HepG2 (cell line): ENCODE measurements at regions not wholly inside any gene's neighbourhood (a gene's known extent, or its start where the extent isn't known, plus 50 kb on each side); places are given as distances from the start of the nearest gene placed in this dataset.

ENCODE experiments used
- ATAC-seq: fragments of 200-7000 bp; cut with Tn5 transposase; 3 replicates; pipeline ENCODE4 v1.9.1; 2020; ENCODE audit warnings: mild to moderate bottlenecking, moderate library complexity
- BruUV-seq: library from RNA; stranded (reverse); fragments of 400-500 nt; replicated peaks from 2 replicates; lab custom pipeline; 2021; lab: Mats Ljungman, UMichigan
- CTCF ChIA-PET: fragments of 300-600 bp; formaldehyde crosslinking; extraction: SDS; loops from one replicate; lab custom pipeline; 2021; ENCODE audit warnings: low total read pairs, inconsistent platforms, low intra/inter-chr PET ratio; lab: Yijun Ruan, JAX
- POLR2A ChIA-PET: fragments of 350-600 bp; sonication (Branson Sonifier 250); formaldehyde crosslinking; loops from one replicate; lab custom pipeline; 2020; ENCODE audit warnings: antibody characterized with exemption, inconsistent platforms; lab: Yijun Ruan, JAX
- DNase-seq: peaks from one replicate; pipeline ENCODE4 v3.0.0-alpha.2; 2015; ENCODE audit warnings: low spot score
- FAIRE-seq: peaks from 3 replicates; lab custom pipeline; 2011; peaks lifted over from hg19 to GRCh38; lab: Jason Lieb, UNC
- H2AFZ ChIP-seq: one replicate; pipeline ENCODE4 v1.6.1; 2011; ENCODE audit warnings: low read length, inconsistent platforms
- H3K27ac ChIP-seq: fragments of 300-600 bp; 3 replicates; pipeline ENCODE4 v1.8.0; 2011; ENCODE audit warnings: mixed run types, mild to moderate bottlenecking, mixed read lengths, low read length, inconsistent platforms; ENCODE audit not compliant: insufficient read depth; ENCODE audit errors: extremely low read length
- H3K27me3 ChIP-seq, 2 experiments: fragments of 200-600 bp in 1 of 2; 2 replicates in 1 of 2; 3 replicates in 1 of 2; pipeline versions ENCODE4 v1.6.0 to v1.8.0; 2011; ENCODE audit warnings: low read length in 2 of 2, mild to moderate bottlenecking in 2 of 2, moderate library complexity in 2 of 2, inconsistent platforms in 1 of 2; ENCODE audit not compliant: insufficient read depth in 2 of 2, control insufficient read depth in 1 of 2
- H3K36me3 ChIP-seq, 2 experiments: fragments of 200-600 bp in 1 of 2; replicated peaks in 1 of 2; 2 replicates in 1 of 2; 3 replicates in 1 of 2; pipeline versions ENCODE4 v1.5.1 to v1.8.0; 2011; ENCODE audit warnings: low read length in 2 of 2, inconsistent platforms in 1 of 2; ENCODE audit not compliant: insufficient read depth in 2 of 2, control insufficient read depth in 1 of 2
- H3K4me1 ChIP-seq: 2 replicates; pipeline ENCODE4 v1.5.1; 2012; ENCODE audit warnings: low read length, inconsistent platforms; ENCODE audit not compliant: insufficient read depth
- H3K4me2 ChIP-seq: 2 replicates; pipeline ENCODE4 v1.6.0; 2011; ENCODE audit warnings: low read depth, low read length, inconsistent platforms
- H3K4me3 ChIP-seq, 3 experiments: fragments of 200-600 bp in 1 of 3; sonication (generic), shearing (Covaris generic) in 1 of 3; replicated peaks in 1 of 3; 2 replicates each; pipeline ENCODE4 v1.5.1; 2011 to 2016; ENCODE audit warnings: low read length in 3 of 3, inconsistent platforms in 2 of 3, low read depth in 2 of 3, mild to moderate bottlenecking in 2 of 3, control low read depth in 1 of 3, mixed read lengths in 1 of 3; ENCODE audit not compliant: insufficient read depth in 1 of 3
- H3K79me2 ChIP-seq: one replicate; pipeline ENCODE4 v1.6.1; 2011; ENCODE audit warnings: low read length, inconsistent platforms; ENCODE audit not compliant: insufficient read depth
- H3K9ac ChIP-seq: 2 replicates; pipeline ENCODE4 v1.6.0; 2011; ENCODE audit warnings: mild to moderate bottlenecking, low read depth, low read length, inconsistent platforms; ENCODE audit not compliant: insufficient read depth
- H3K9me3 ChIP-seq: 2 replicates; pipeline ENCODE4 v1.5.1; 2012; ENCODE audit warnings: mild to moderate bottlenecking, low read length
- H4K20me1 ChIP-seq: 2 replicates; pipeline ENCODE4 v1.6.0; 2011; ENCODE audit warnings: inconsistent platforms, mild to moderate bottlenecking, low read length, moderate library complexity; ENCODE audit not compliant: insufficient read depth
- DPF2 ChIP-seq: sonication (generic); formaldehyde crosslinking; IDR thresholded peaks from 2 replicates; pipeline ENCODE4 v1.4.0; 2020; ENCODE audit warnings: mild to moderate bottlenecking, low read depth, missing genetic modification reagents, borderline replicate concordance
- FOXK1 ChIP-seq: sonication (generic); formaldehyde crosslinking; IDR thresholded peaks from 2 replicates; pipeline ENCODE4 v1.4.0; 2020; ENCODE audit warnings: low read depth, missing genetic modification reagents, borderline replicate concordance
- KLF12 ChIP-seq: sonication (generic); formaldehyde crosslinking; IDR thresholded peaks from 2 replicates; pipeline ENCODE4 v1.4.0; 2020; ENCODE audit warnings: missing genetic modification reagents, borderline replicate concordance
- LCORL ChIP-seq, 2 experiments: fragments of 450-650 bp in 1 of 2; sonication (generic) in 1 of 2; formaldehyde crosslinking in 1 of 2; IDR thresholded peaks; 2 replicates each; pipeline versions ENCODE4 v1.5.0 to v1.6.1; 2017 to 2020; ENCODE audit warnings: antibody characterized with exemption in 1 of 2, missing genetic modification reagents in 1 of 2
- MTF2 ChIP-seq: sonication (generic); formaldehyde crosslinking; IDR thresholded peaks from 2 replicates; pipeline ENCODE4 v1.5.0; 2020; ENCODE audit warnings: missing genetic modification reagents, borderline replicate concordance
- RORA ChIP-seq: sonication (generic); formaldehyde crosslinking; IDR thresholded peaks from 2 replicates; pipeline ENCODE4 v1.5.0; 2020; ENCODE audit warnings: mild to moderate bottlenecking, missing genetic modification reagents, moderate library complexity
- TBL1XR1 ChIP-seq: fragments of 150-350 bp; IDR thresholded peaks from 2 replicates; pipeline ENCODE4 v1.6.1; 2014; ENCODE audit warnings: borderline replicate concordance, low read length; ENCODE audit not compliant: partially characterized antibody
- THAP9 ChIP-seq: sonication (generic); formaldehyde crosslinking; IDR thresholded peaks from 2 replicates; pipeline ENCODE4; 2020; ENCODE audit warnings: missing genetic modification reagents, mild to moderate bottlenecking, borderline replicate concordance
- TRAFD1 ChIP-seq: sonication (generic); formaldehyde crosslinking; IDR thresholded peaks from 2 replicates; pipeline ENCODE4 v1.5.1; 2020; ENCODE audit warnings: missing genetic modification reagents, mild to moderate bottlenecking, borderline replicate concordance
- U2AF2 ChIP-seq: fragments of 200-400 bp; formaldehyde crosslinking; IDR thresholded peaks from 2 replicates; pipeline ENCODE4 v1.6.1; 2017; ENCODE audit warnings: low read depth, mild to moderate bottlenecking, low read length
- XBP1 ChIP-seq: sonication (generic); formaldehyde crosslinking; IDR thresholded peaks from 2 replicates; pipeline ENCODE4 v1.5.0; 2020; ENCODE audit warnings: missing genetic modification reagents
- ZNF124 ChIP-seq: sonication (generic); formaldehyde crosslinking; IDR thresholded peaks from 2 replicates; pipeline ENCODE4 v1.4.0; 2020; ENCODE audit warnings: missing genetic modification reagents
- ZNF207 ChIP-seq: fragments of 450-650 bp; IDR thresholded peaks from 2 replicates; pipeline ENCODE4 v1.6.1; 2016; ENCODE audit warnings: antibody characterized with exemption, borderline replicate concordance
- in situ Hi-C: cut with HindIII; loops from 2 replicates; pipeline ENCODE4 v1.10.0; 2017; ENCODE audit warnings: low pct_unique_long_range_greater_than_20kb; ENCODE audit not compliant: extremely low pct_ligation_motif_present
- intact Hi-C: fragments of 100-400 bp; cut with micrococcal nuclease; formaldehyde crosslinking; loops from one replicate; pipeline ENCODE4 v1.10.0; 2022; ENCODE audit not compliant: unreplicated experiment

- no peak for TF ChIP-seq RORA (CRISPR knock-in tag)
- no peak for TF ChIP-seq ZNF207
- TF ChIP-seq ZNF124 (CRISPR knock-in tag), result no peak
- no peak for TF ChIP-seq THAP9 (CRISPR knock-in tag)
- TF ChIP-seq TRAFD1 (CRISPR knock-in tag), result no peak
- no peak for TF ChIP-seq LCORL (IDR thresholded peaks at IDR 0.05)
- TF ChIP-seq LCORL (CRISPR knock-in tag; IDR thresholded peaks at IDR 0.05), result no peak
- no peak for TF ChIP-seq XBP1
- no peak for TF ChIP-seq U2AF2
- no peak for TF ChIP-seq DPF2
- TF ChIP-seq FOXK1, result no peak
- no peak for TF ChIP-seq MTF2
- no peak for TF ChIP-seq TBL1XR1
- TF ChIP-seq KLF12 (CRISPR knock-in tag), result no peak
- Histone ChIP-seq H3K27ac (no peak overlapping the region), H3K27me3 (no peaks in the 10 kb centered on the region)
Observed at GRCh38 chr6:112839525-112839961, 492.4 kb downstream of the RFPL4B start.

More at GRCh38 chr6:112839525-112839961, 492.4 kb downstream of the RFPL4B start:
- no peaks in the 10 kb centered on the region for H3K4me1 ChIP-seq
- no peak for FAIRE-seq
- no peaks in the 10 kb centered on the region for H3K36me3 ChIP-seq
- H3K9ac ChIP-seq, result no peak overlapping the region
- no TSS peak for BruUV-seq
- H2AFZ ChIP-seq, result no peak overlapping the region
- no peaks in the 10 kb centered on the region for H4K20me1 ChIP-seq
- intact Hi-C loops, result no loop called here
- H3K9me3 ChIP-seq, result no peaks in the 10 kb centered on the region
- no peak overlapping the region for H3K4me3 ChIP-seq
- DNase-seq, result no peak
- no peak for ATAC-seq
- ChIA-PET POLR2A (no interaction called here), CTCF (no interaction called here)
- in situ Hi-C loops, result no loop called here
- no peak overlapping the region for H3K4me2 ChIP-seq
- no peaks in the 10 kb centered on the region for H3K79me2 ChIP-seq
